D341Med (cell line): ENCODE measurements at regions not wholly inside any gene's neighbourhood (a gene's known extent, or its start where the extent isn't known, plus 50 kb on each side); places are given as distances from the start of the nearest gene placed in this dataset.
"Not testable (repeated sequence)": the region's sequence is repeated elsewhere in the genome, so short reads cannot be mapped to it uniquely, and the experiment has no call there.

Source experiments
- DNase-seq: peaks from one replicate; pipeline ENCODE4 v3.0.0; 2012; ENCODE audit warnings: low spot score

- no peak for DNase-seq
Observed at GRCh38 chr15:88995449-88995848, 82.3 kb upstream of the MFGE8 start.

GRCh38 chr15:88997531-88997930, 84.4 kb upstream of the MFGE8 start:
- no peak for DNase-seq

- no peak for DNase-seq
Observed at GRCh38 chr15:88998980-88999713, 86.0 kb upstream of the MFGE8 start.

DNA sequence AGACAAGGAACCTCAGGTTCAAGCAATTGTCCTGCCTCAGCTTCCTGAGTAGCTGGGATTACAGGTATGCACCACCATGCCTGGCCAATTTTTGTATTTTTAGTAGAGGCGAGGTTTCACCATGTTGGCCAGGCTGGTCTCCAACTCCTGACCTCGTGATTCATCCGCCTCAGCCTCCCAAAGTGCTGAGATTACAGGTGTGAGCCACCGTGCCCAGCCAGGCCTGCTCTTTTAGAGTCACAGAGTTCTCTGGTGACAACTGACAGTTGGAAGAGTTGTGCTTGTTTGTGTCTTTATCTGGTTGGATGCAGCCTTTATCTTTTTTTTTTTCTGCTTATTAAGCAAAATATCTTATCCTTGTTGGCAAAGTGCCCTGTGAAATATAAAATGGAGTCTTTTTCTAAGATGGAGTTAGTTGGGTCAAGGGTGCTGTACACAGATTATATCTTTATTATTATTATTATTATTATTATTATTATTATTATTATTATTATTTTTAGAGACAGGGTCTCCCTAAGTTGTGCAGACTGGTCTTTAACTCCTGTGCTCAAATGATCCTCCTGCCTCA, 86.5 kb upstream of the ABHD2 start:
- DNase-seq, result not testable (repeated sequence)

- no peak for DNase-seq
Observed at GRCh38 chr15:89002281-89002761, 85.9 kb upstream of the ABHD2 start.

GRCh38 chr15:89002830-89003229, 85.4 kb upstream of the ABHD2 start:
- DNase-seq, result no peak

- DNase-seq, result peak; percentile 79
Observed at GRCh38 chr15:89003865-89004725, 84.2 kb upstream of the ABHD2 start.

DNA sequence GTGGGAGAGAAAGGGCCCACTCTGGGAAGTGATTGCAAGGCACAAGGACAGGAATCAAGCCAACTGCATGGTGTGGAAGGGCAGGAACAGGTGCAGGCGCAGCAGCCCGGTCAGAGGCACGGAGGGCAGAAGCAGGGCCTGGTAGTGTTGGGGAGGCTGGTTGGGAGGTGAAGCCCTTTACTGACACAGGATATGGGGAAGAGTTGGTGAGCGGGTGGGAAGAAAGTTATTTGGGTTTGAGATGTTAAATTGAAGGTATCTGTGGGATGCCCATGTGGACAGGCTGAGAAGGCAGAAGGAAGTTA, 83.6 kb upstream of the ABHD2 start:
- no peak for DNase-seq

DNA sequence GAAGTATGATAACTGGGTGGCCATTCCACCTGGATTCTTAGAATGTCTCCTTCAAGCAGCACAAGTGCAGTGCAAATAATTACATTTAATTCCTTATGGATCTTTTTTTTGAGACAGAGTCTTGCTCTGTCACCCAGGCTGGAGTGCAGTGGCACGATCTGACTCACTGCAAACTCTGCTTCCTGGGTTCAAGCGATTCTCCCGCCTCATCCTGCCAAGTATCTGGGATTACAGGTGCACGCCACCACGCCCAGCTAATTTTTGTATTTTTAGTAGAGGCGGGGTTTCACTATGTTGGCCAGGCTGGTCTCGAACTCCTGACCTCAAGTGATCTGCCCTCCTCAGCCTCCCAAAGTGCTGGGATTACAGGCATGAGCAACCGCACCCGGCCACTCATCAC, 80.7 kb upstream of the ABHD2 start:
- DNase-seq, result not testable (repeated sequence)

DNA sequence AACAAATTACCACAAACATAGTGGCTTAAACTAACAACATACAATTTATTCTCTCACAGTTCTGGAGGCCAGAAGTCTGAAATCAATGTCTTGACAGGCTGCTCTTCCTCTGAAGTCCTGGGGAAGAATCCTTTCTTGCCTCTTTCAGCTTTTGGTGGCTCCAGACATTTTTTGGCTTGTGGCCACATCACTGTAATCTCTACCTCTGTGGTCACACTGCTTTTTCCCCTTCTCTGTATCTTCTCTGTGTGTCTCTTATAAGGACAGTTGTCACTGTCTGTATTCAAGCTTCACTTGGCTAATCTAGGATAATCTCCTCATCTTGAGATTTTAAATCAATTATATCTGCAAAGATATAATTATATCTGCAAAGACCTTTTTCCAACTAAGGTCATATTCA, 80.3 kb upstream of the ABHD2 start:
- no peak for DNase-seq

GRCh38 chr15:89009080-89009479, 79.2 kb upstream of the ABHD2 start:
- DNase-seq, result no peak

GRCh38 chr15:89015412-89016097, 72.7 kb upstream of the ABHD2 start:
- DNase-seq, result no peak

GRCh38 chr15:89016549-89017041, 71.7 kb upstream of the ABHD2 start:
- no peak for DNase-seq

DNA sequence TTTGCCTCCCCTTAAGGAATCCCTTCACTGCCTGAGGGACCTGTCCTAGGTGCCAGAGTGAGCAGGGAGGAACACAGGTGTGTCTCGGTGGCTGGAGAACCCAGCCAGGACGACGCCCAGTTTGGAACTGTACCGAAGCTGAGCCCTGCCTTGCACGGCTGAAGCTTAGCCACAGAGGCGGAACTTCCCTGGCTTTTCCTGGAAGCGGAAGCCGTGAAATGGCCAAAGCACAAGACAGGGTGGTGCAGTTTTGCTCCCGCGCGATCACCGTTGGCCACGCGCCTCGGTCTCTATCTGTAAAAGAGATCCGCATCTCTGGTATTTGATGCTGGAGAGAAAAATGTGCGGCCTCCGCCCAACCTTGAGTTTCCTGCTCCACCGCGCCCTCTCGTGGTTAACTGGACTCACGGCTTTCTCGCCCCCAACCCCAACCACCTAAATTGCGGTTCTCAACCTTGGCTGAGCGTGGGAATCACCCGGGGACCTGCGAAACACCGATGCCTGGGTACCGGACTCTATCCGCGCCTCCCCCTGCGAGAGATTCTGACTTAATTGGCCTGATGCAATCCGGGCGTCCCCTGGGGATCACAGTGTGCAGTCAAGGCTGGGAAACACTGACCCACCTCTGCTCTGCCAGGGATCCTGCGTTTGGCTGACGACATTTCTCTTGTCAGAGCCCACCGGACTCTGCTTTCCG, 70.7 kb upstream of the ABHD2 start:
- peak; percentile 85 for DNase-seq

GRCh38 chr15:89018207-89018606, 70.0 kb upstream of the ABHD2 start:
- no peak for DNase-seq

DNA sequence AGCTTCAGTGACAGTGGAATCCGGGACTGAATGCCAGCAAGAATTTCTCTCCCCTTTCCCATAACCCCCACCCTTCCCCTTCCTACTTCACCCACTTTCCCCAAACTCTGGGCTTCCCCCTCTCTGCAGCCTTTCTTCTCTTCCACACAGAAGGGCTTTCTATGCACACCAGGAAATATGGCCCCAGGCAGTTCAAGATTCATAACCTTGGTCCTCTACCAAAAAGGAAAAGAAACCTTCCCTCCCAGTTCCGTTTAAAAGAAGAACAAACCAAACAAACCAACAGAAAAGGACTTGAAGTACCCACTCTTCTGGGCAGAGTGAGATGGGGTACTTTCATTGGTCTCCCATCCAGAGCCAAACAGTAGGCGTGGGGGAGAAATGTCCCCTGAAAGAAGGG, 68.8 kb upstream of the ABHD2 start:
- no peak for DNase-seq

DNA sequence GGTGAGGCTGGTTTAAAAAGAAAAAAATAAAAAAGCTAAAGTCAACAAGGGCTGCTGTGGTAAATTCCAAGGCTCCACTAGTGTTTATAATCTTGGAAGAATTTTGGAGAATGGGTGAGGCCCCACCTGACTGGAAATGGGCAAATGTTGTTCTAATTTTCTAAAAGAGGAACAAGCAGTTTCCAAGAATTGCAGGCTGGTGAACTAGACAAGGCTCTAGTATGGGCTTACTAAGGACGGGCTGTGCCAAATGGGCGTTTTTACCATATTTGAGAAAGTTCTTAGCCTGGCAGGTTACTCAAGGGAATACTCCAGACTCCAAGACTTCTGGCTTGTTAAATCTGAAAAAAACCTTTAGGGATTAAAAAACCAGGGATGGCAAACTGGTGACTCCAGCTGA, 67.0 kb upstream of the ABHD2 start:
- no peak for DNase-seq

GRCh38 chr15:89021886-89022285, 66.4 kb upstream of the ABHD2 start:
- not testable (repeated sequence) for DNase-seq

DNA sequence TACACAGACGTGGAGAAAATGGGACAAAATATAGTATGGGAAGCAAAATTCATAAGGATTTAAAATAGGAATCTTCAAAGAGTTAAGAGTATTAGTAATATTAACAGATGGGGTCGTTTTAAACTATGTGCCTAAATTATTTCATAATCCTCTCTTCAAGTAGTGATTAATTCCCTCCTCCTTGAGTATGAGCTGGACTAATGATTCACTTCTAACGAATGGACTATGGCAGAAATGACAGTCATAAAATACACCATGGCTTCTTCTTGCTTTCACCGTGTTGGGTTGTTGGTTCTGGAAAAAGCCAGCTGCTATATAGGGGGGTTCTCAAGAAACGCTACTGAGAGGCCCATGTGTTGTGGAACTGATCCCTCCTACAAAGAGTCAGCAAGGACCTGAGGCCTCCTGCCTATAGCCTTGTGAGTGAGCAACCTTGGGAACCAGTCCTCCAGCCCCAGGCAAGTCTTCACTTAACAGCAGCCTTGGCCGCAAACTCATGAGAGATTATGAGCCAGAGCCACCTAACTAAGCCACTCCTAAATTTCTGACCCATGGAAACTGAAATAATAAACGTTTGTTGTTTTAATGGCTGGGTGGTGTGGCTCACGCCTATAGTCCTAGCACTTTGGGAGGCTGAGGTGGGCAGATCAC, 64.8 kb upstream of the ABHD2 start:
- DNase-seq, result no peak

GRCh38 chr15:89024418-89024817, 63.8 kb upstream of the ABHD2 start:
- DNase-seq, result no peak

GRCh38 chr15:89026167-89026566, 62.1 kb upstream of the ABHD2 start:
- DNase-seq, result no peak
